ENCODE measurements at regions not wholly inside any gene's neighbourhood (a gene's known extent, or its start where the extent isn't known, plus 50 kb on each side); places are given as distances from the start of the nearest gene placed in this dataset.

GRCh38 chr10:81297292-81297691 lies 577.7 kb upstream of the NRG3 start:
- TF ChIP-seq CTCF (IDR thresholded peaks at IDR 0.05; ENCODE audit: insufficient read depth, low read length, poor library complexity, severe bottlenecking) (no peak), EZH2phosphoT487 (conservative IDR thresholded peaks at IDR 0.05; ENCODE audit: low read length) (no peak)

All from SU-DHL-6 (cell line).